HUES6 (cell line): ENCODE measurements at regions not wholly inside any gene's neighbourhood (a gene's known extent, or its start where the extent isn't known, plus 50 kb on each side); places are given as distances from the start of the nearest gene placed in this dataset.

Experiments
- H3K27ac ChIP-seq: 2 replicates; pipeline ENCODE4 v1.7.0; 2013; ENCODE audit warnings: low read depth, mild to moderate bottlenecking, low read length, inconsistent platforms
- H3K27me3 ChIP-seq: 2 replicates; pipeline ENCODE4 v1.6.1; 2013; ENCODE audit warnings: low read length; ENCODE audit not compliant: control insufficient read depth, insufficient read depth
- H3K36me3 ChIP-seq: 2 replicates; pipeline ENCODE4 v1.6.1; 2013; ENCODE audit warnings: low read length; ENCODE audit not compliant: control insufficient read depth, insufficient read depth
- H3K4me1 ChIP-seq: 2 replicates; pipeline ENCODE4 v1.6.1; 2013; ENCODE audit warnings: low read length; ENCODE audit not compliant: control insufficient read depth, insufficient read depth
- H3K4me3 ChIP-seq: 2 replicates; pipeline ENCODE4 v1.5.1; 2013; ENCODE audit warnings: low read depth, low read length
- H3K9ac ChIP-seq: one replicate; pipeline ENCODE4 v1.6.1; 2013; ENCODE audit warnings: mild to moderate bottlenecking, low read length
- H3K9me3 ChIP-seq: 2 replicates; pipeline ENCODE4 v1.6.1; 2013; ENCODE audit warnings: low read depth, low read length; ENCODE audit not compliant: control insufficient read depth, insufficient read depth

- peaks cover 46% of the 10 kb centered on the region for H3K4me1 ChIP-seq
- no peak overlapping the region for H3K27ac ChIP-seq
- no peaks in the 10 kb centered on the region for H3K36me3 ChIP-seq
- H3K9me3 ChIP-seq, result no peaks in the 10 kb centered on the region
- no peak overlapping the region for H3K4me3 ChIP-seq
- no peaks in the 10 kb centered on the region for H3K27me3 ChIP-seq
- no peak overlapping the region for H3K9ac ChIP-seq
Observed at GRCh38 chr1:47575855-47576757, 138.3 kb downstream of the FOXD2 start.

GRCh38 chr1:47576758-47577115 lies 138.9 kb downstream of the FOXD2 start:
- H3K36me3 ChIP-seq, result no peaks in the 10 kb centered on the region
- H3K4me3 ChIP-seq, result no peak overlapping the region
- H3K9ac ChIP-seq, result no peak overlapping the region
- H3K9me3 ChIP-seq, result no peaks in the 10 kb centered on the region
- peaks cover 46% of the 10 kb centered on the region for H3K4me1 ChIP-seq
- H3K27me3 ChIP-seq, result no peaks in the 10 kb centered on the region
- no peak overlapping the region for H3K27ac ChIP-seq

- H3K4me3 ChIP-seq, result no peak overlapping the region
- H3K36me3 ChIP-seq, result no peaks in the 10 kb centered on the region
- peaks cover 41% of the 10 kb centered on the region for H3K4me1 ChIP-seq
- H3K9ac ChIP-seq, result no peak overlapping the region
- H3K27me3 ChIP-seq, result no peaks in the 10 kb centered on the region
- H3K27ac ChIP-seq, result no peak overlapping the region
- H3K9me3 ChIP-seq, result no peaks in the 10 kb centered on the region
Observed at GRCh38 chr1:47577303-47578025, 139.6 kb downstream of the FOXD2 start.

- Histone ChIP-seq H3K36me3 (no peaks in the 10 kb centered on the region), H3K4me1 (peaks cover 39% of the 10 kb centered on the region), H3K4me3 (no peak overlapping the region), H3K9me3 (no peaks in the 10 kb centered on the region), H3K27ac (no peak overlapping the region), H3K9ac (no peak overlapping the region), H3K27me3 (no peaks in the 10 kb centered on the region)
Observed at GRCh38 chr1:47578026-47578720, 140.3 kb downstream of the FOXD2 start.

GRCh38 chr1:47578721-47579419 lies 141.0 kb downstream of the FOXD2 start:
- Histone ChIP-seq H3K4me3 (no peak overlapping the region), H3K36me3 (no peaks in the 10 kb centered on the region), H3K27me3 (no peaks in the 10 kb centered on the region), H3K9ac (no peak overlapping the region), H3K4me1 (peaks cover 40% of the 10 kb centered on the region), H3K9me3 (no peaks in the 10 kb centered on the region), H3K27ac (no peak overlapping the region)

- no peak overlapping the region for H3K27ac ChIP-seq
- H3K4me1 ChIP-seq, result peaks cover 33% of the 10 kb centered on the region
Observed at GRCh38 chr1:47579809-47580208, 142.0 kb downstream of the FOXD2 start.

GRCh38 chr1:47580451-47580995 lies 142.7 kb downstream of the FOXD2 start:
- H3K27ac ChIP-seq, result no peak overlapping the region
- no peak overlapping the region for H3K9ac ChIP-seq
- H3K9me3 ChIP-seq, result no peaks in the 10 kb centered on the region
- H3K4me1 ChIP-seq, result peaks cover 32% of the 10 kb centered on the region
- no peaks in the 10 kb centered on the region for H3K36me3 ChIP-seq
- H3K4me3 ChIP-seq, result no peak overlapping the region
- no peaks in the 10 kb centered on the region for H3K27me3 ChIP-seq

More at GRCh38 chr1:47579809-47580208, 142.0 kb downstream of the FOXD2 start:
- Histone ChIP-seq H3K27me3 (no peaks in the 10 kb centered on the region), H3K36me3 (no peaks in the 10 kb centered on the region), H3K4me3 (no peak overlapping the region), H3K9me3 (no peaks in the 10 kb centered on the region), H3K9ac (no peak overlapping the region)

- Histone ChIP-seq H3K9ac (no peak overlapping the region), H3K27ac (no peak overlapping the region), H3K27me3 (no peaks in the 10 kb centered on the region), H3K4me1 (peaks cover 20% of the 10 kb centered on the region), H3K36me3 (no peaks in the 10 kb centered on the region), H3K9me3 (no peaks in the 10 kb centered on the region), H3K4me3 (no peak overlapping the region)
Observed at GRCh38 chr1:47582891-47583608, 145.2 kb downstream of the FOXD2 start.

- H3K9ac ChIP-seq, result no peak overlapping the region
- no peaks in the 10 kb centered on the region for H3K9me3 ChIP-seq
- peaks cover 9% of the 10 kb centered on the region for H3K4me1 ChIP-seq
- 0 out of 2 replicates have a peak, but pooled peaks cover 1% of the 10 kb centered on the region for H3K27me3 ChIP-seq
- H3K27ac ChIP-seq, result no peak overlapping the region
- no peaks in the 10 kb centered on the region for H3K36me3 ChIP-seq
- H3K4me3 ChIP-seq, result no peak overlapping the region
Observed at GRCh38 chr1:47584249-47584648, 146.4 kb downstream of the FOXD2 start.
